Activated CD4-positive, alpha-beta T cell treated with anti-CD3 and anti-CD28 coated beads, Interleukin-2, amount 50 U/mL, for 48 hours (primary cell): ENCODE measurements at regions not wholly inside any gene's neighbourhood (a gene's known extent, or its start where the extent isn't known, plus 50 kb on each side); places are given as distances from the start of the nearest gene placed in this dataset.

Experiments used
- DNase-seq, 2 experiments: peaks; one replicate each; pipeline ENCODE4 v3.0.0-alpha.2; 2020

DNA sequence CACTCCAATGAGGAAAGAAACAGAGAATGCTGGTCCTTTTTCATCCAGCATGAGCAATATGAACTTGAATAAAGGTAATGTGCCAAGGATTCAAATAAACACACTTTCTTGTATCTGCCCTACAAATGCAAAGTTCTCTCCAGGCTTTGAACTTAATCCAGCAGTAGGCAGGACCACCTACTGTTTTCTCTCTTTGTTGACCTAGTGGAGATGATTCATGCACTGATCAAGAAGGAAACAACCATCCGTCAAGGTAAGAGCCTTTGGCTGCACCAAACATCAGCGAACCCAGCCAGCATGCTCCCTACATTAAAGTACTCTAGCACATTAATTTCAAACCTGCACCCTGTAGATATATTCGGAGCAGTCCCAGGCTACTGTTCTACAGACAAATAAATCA is 489.3 kb downstream of the GALC start:
- no peak for DNase-seq

DNA sequence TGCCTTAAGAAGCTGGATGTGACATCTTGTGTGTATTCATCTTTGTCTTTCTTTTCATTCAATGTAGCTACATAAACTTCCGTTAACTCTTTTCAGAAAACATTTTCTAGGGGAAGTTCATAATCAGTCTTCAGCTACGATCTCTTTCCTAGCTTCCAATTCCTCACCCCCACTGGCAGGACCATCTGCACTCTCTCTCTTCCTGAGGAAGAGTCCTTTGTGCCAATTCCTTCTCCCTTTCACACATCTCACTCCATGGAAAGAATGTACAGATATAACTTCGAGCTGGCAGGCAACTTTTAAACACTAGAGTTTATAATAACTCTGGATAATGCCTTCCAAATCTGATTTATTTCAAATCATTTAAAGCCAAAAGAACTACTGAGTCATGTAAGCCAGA is 495.7 kb downstream of the GALC start:
- no peak for DNase-seq

DNA sequence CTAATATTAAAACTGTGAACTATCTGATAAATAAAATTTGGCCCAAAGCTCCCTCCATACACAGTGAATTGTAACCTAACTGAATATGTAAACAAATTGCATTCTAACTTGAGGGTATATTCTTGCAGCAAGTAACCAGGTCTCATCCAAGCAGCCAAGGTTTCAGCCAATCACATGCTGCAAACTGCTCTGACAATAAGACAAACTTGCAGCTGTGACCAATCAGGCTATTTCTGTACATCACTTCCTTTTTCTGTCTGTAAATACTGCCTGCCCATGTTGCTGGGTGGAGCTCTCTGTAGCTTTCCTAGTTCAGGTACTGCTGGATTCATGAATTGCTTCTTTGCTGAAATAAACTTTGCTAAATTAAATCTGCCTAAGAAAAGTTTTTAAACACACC is 499.0 kb downstream of the GALC start:
- no peak for DNase-seq

DNA sequence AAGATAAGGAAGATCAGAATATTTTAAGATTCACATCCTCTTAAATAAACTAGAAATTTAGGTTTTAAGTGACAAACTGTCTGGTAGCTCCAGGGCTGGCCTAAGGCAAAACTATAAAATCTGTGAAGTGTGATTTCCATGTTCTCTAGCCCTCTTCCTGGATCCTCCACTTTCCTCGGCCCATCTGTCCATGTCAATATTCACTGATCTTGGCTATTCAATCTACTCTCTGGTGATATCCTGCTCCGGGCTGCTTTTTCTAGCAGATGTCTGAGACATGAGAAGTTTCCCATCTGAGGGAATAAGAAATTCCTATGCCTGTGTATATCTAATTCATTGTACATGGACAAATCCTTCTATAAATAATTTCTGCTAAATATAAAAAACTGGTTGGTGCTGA is 500.4 kb downstream of the GALC start:
- no peak for DNase-seq

DNA sequence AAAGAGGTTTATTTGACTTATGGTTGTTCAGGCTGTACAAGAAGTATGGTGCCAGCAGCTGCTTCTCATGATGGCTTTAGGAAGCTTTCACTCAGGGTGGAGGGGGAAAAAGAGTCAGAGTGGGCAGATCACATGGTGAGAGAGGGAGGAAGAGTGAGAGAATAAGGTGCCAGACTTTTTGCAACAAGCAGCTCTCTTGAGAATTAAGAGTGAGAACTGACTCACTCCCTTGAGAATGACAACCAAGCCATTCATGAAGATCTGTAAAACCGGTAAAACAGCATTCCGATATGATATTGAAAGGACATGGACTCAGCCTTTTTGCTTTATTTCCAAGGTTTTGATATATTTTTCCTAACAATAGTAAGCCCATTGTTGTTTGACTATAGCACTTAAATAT is 501.2 kb downstream of the GALC start:
- DNase-seq, result no peak

DNA sequence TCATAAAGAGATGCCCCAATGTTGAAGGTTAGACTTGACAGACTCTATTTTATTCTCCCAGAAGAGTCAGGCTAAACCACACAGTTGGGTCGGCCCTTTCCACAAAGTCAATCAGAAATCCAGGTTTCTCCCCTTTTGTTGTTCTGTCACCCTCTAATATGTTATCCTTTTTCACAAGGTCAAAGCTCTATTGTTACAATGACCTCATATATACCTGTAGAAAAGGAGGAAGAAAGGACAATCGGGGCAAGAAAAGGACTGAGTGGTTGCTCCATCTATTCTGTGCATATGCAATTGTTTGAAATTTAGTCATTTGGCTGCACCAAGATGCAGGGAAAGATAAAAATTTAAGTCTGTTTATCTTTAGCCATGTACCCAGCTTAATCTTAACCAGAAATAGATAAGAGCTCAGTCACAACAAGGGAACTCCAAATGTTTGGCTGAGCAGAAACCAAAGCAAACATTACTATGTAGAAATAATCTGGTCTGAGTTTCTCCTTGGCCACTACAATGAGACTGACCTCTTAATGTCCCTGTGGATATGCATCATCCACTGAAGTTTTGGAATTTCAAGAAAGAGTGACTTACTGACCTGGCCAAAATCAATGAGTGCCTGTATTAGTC is 503.7 kb downstream of the GALC start:
- DNase-seq, result no peak

DNA sequence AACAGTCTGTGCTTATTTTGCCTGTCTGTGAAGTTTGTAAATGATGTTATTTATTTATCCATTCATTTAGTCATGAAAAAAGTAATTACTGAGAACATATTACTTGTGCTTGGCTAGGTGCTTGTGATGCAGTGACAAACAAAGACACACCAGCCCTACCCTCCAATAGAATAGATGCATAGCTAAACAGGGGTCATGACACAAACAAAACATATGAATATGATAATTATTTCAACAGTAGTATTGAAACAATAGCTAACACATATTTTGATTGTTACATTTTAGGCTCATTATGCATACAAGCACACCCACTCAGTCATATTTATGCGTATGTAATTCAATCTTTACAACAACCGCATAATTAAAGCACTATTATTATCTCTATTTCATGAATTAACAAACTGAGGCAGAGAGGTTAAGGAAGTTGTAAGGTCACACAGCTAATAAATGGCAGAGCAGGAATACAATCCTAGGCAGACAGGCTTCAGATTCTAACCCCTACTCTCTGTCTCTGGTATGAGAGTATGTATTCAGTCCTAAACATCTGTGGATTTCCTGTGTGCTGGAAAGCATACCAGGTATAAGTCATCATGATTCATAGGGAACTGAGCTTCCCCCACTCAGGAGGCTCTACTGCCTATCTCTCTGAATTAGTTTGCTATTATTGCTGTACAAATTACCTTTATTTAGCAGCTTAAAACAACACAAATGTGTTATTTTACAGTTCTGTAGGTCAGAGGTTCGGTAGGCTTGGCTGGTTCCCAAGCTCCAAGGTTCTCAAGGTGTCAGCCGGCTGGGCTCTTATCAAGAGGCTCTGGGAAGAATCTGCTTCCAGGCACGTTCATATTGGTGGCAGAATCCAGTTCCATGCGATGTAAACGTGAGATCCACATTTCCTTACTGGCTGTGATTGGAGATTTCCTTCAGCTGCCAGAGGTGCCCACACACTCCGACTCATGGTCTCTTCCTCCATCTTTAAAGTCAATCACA is 509.4 kb downstream of the GALC start:
- DNase-seq, result no peak

DNA sequence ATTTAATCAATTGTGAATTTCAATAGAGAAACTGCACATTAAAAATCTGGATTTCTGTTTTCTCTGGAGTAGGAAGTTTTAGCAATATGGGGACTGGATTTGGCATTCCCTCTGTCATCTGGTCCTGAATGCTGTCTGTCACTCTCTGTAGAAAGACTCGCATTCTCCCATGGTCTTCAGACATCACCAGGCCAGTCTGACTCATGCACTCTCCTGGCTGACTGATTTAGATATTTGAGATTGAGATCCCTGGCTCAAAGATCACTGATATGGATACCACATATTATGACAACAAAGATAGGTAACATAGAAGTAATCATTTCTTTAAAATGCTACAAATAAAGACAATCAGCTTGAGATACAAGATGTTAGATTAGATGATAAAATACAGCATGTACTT is 524.5 kb downstream of the GALC start:
- no peak for DNase-seq

DNA sequence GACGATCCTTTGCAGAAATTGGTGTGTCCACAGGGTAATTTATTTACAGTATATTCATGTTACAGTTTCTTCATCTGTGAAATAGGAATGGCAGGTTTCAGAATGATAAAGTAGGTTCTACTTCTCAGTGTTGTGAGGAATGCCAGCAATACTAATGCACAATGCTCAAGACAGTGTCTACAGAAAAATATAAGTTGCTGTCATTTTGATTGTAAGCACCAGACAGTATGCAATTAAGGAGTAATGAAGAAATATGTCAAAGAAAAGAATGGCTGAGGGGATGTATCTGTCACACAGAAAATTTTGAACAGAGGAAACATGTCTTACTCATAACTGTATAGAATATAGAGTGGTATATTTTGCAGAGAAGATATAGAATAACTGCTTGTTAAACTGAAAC is 525.4 kb downstream of the GALC start:
- DNase-seq, result no peak

DNA sequence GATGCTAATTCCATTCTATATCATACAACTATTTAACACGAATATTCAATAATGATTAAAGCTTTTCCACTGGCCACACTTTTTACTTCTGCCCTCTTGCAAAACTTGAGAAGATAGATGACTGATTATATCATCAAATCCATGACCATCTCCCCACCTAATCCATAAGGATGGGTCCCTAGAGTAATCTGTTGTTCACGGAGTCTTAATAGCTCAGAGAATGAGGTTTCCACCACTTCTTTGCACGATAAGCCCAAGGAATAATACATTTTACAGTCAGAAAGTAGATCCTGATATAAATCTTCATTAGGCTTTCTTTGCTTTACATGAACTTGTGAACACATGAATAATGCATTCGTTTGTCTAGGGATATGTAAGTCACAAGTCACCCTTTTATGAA is 527.2 kb downstream of the GALC start:
- no peak for DNase-seq

DNA sequence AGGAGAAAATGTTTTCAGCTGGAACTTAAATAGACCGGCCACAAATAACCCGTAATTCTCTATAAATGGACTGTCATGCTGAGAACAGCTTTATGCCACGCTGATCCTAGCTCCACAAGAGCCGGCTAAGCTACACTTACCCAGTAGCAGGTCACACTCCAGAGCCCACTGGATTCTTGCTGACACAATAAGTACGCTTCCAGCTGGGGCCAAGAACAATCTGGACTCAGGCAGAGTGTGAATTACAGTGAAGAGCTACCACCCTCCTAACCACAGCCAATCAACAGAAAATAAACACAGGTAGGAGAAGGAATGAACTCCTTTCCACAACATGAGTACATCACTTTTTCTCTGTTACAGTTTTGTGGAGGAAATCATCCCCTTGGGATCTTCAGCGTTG is 531.3 kb downstream of the GALC start:
- DNase-seq, result no peak

DNA sequence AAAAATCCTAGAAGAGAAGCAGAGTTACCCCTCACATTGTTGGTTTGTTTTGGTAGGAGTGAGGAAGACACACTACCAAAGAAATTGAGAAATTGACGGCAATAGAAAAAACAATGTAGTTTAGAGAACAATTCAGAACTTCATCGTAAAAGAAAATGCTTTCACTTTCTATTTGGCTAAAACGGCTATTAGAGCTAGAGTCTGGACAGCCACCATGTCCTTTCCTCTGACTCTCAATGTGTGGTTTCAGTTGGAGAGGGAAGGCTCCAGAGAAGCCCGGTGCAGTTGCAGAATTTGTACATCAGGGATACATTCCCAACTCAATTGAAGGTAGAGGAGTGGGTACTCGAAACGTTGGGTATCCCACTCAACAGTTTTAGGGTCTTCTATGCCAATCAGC is 535.3 kb downstream of the GALC start:
- DNase-seq, result no peak

DNA sequence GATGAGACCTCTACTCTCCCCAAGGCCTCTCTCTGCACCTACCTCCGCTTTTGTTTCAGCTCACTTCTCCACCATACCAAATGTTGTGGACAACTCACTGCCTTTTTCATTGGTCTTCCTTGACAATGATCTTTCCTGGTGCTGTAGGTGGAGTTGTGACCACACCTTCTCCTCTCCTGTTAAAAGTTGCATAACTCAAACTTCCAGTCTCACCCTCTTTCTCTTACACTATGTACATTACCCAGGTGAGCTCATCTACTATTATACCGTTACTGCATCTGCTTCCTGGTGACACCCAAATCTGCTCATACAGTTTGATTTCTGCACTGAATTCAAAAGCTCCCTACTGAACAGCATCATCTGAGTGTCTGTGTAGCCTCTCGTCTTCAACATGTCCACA is 542.8 kb downstream of the GALC start:
- DNase-seq, result no peak

DNA sequence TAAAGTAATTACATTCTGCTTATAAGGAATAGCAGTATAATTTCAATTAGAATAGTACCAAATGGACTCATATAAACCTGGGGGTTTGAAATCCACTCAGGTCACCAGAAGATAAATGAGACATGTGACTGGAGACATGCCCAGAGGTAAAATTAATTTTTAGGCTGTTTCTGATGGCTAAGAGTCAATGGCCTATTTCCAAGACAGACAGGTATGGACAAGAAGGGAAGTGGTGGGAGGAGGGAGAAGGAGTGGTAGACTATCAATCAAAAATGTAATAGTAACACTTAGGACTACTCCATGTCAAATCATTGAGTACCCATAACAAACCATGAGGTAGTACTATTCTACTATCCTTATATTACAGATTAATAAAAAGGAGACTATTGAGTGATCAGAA is 544.0 kb downstream of the GALC start:
- DNase-seq, result no peak

DNA sequence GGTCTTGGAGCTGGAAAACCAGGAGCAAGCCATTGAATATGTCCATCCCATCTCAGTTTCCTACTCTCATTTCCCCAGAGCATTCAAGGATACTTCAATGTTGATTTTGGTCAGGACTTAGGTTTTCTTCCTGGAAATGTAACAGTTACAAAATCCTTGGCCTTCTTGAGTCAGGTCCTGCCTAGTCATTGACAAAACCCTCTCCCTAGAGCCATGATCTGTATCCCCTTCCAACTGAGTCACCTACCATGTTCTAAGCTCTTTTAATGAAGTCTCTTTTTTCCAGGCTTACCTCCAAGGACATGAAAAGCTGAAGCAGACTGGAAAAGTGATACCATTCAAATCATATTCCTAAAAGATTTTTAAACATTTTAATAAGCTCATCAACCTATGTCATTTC is 549.2 kb downstream of the GALC start:
- DNase-seq, result no peak

DNA sequence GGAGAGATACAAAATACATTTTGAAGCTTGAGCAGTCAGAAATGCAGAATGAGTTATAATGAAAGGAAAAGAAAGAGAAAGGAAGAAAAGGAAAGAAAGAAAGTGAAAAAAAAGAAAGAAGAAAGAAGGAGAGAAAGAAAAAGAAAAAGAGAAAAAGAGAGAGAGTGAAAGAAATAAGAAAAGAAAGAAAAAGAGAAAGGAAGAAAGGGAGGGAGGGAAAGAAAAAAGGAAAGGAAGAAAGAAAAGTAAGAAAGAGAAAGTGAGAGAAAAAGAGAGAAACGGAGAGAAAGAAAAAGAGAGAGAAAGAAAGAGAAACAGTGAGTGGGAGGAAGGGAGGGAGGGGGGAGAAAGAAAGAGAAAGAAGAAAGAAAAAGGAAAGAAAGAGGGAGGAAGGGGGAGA is 549.9 kb downstream of the GALC start:
- DNase-seq, result no peak

DNA sequence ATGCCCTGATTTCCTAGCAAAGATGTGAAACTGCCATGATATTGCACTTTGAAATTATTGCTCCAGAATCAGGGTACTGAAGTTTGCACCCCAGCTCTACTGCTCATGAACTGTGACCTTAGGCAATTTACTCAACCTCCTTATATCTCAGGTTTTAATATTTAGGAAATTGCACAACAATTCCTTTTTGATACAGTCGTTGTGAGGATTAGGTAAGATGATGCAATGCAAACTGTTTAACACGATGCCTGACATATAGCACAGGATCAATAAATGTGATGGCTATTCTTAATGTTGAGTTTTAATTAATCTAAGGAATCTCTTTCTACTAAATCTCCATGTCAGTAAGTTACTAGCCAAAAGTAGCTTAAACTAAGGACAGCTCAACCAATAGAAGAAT is 555.8 kb downstream of the GALC start:
- no peak for DNase-seq

DNA sequence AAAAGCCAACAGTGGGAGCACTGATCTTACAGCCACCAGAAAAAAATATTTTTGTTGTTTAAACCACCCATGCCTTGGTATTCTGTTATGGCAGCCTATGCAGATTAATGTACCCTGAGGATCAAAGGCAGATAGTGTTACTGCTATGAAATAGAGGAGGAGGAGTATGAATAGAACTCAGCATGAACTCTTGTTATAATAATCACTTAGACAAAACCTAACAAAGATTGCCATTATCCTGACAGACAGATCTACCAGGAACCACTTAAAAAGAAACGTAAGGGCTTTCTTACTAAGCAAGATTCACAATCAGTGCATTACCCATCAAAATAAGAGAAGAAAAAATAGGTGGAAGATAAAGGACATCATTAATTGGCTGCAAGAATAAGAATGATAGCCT is 558.3 kb downstream of the GALC start:
- DNase-seq, result no peak

DNA sequence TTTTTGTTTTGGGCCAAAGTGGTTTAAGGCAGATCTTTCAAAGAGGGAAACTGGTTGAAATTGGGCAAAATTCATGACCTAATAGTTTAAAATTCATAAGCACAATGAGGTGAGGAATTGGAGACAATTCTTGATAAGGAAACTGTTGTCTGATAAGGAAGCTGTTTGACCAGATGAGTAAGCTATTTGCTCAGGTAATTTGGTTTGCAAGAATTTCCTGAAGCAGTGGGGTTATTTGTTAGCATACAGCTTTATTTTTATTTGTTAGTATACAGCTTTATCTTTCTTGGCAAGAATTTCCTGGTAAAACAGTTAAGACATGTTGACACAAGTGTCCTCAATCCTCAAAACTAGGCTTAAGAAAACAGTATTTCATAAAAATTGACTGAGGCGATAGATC is 559.0 kb downstream of the GALC start:
- DNase-seq, result no peak

DNA sequence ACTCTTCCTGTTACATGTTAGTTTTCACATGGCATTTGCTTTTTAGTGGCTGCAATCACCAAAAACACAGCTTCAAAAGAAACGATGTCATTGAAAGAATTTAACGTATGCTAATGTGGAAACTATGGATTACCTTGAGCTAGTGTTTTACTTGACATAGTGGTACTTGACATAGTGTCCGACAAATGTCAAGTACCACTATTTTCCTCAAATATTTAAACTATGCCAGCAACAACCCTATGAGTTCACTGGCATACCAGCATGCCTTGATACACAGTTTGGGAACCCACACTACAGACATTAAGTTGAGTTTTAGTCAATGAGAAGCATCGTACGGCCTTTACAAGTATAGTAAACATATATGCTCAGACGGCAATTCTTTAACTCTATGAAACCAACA is 560.3 kb downstream of the GALC start:
- no peak for DNase-seq

DNA sequence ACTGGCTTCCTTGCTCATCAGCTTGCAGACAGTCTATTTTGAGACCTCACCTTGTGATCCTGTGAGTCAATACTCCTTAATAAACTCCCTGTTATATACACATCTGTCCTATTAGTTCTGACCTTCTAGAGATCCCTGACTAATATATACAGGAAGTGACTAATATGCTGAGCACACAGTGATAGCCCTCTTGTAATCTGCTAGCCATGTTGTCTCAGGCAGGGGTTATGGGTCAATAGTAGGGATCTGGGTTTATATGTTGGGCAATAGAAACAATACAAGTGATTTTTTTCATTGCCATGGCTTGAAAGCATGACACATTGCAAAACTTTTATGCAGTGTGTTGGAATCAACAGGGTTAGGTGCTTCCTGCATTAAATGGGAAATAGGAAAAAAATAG is 562.2 kb downstream of the GALC start:
- DNase-seq, result no peak

DNA sequence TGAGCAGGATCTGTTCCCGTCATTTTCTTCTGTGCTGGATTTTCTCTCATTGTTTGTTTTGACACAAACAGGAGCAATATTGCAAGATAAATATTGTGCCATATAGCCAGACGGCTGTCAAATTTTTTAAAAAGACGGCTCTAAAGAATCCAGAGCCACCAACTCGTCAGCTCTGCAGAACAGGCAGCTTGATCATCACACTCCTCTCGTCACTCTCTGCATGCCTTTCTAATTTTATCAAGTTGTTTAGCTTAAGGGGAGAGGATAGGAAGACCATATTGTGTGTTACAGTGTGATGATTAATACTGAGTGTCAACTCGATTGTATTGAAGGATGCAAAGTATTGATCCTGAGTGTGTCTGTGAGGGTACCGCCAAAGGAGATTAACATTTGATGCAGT is 562.8 kb downstream of the GALC start:
- no peak for DNase-seq

DNA sequence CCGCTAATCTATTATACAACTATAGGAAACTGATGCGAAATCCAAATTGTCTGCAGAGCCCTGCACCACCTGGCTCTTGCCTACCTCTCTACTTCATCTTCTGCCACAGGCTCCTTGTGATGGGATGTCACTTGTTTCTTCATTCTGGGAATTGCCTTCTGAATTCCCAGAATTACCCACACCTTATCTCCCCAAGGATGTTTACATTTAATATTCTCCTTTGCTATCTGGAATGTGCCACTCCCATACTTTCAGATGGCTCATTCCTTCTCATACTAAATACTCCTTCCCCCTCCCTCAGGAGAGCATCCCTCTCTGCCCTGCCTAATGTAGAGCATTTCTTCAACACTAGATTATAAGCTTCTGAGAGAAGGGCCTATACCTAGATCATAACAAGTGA is 573.1 kb downstream of the GALC start:
- no peak for DNase-seq

DNA sequence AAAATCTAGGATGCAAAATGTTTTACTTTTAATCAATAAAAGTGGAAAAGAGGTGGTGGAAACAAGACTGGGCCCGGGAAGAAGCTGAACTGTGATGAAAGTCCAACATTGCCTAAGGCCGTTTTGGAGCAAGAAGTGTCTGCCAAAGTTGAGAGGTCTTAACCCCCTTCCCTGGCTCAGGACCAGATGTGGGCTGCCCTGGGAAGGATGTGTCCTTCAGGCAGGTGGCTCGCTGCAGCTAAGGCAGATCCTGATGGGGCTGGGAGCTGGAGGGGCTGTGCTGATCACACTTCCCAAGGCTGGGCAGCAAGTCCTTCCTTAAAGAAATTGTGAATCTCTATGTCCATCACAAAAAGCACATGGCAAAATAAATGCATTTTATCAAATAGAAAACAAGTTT is 581.6 kb downstream of the GALC start:
- no peak for DNase-seq

DNA sequence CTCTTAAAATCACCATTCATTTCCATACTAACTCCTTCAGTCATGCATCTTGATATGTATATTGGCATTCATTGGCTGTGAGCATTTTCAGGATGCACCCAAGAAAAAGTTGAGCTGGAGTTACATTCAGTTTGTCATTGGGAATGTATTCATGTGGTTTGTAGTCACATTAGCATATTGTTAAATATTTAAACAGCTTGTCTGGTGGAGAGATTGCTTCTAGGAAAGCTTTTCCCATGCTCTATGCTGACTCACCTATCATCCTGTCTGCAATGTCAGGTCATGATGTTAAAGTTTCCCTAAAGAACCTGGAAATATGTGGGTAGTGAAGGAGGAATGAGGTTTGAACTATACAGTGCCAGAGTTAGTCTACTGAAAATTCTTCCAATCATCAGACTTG is 583.6 kb downstream of the GALC start:
- DNase-seq, result no peak
